ENCODE measurements at regions not wholly inside any gene's neighbourhood (a gene's known extent, or its start where the extent isn't known, plus 50 kb on each side); places are given as distances from the start of the nearest gene placed in this dataset.

DNA sequence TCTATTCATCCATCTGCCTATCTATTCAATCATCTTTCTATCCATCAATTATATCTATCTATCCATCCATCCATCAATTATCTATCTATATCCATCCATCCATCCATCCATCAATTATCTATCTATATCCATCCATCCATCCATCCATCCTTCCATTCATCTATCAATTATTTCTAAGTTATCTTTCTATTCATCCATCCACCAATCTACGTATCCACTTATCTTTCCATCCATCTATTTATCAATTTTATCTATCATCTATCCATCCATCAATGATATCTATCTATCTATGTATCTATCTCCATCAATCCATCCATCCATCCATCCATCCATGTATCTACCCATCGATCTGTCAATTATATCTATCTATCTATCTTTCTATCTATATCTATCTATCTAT lies 158.4 kb upstream of the ZKSCAN2 start:
- no peak for TF ChIP-seq CTCF (IDR thresholded peaks at IDR 0.05; ENCODE audit: insufficient read depth, low read length, severe bottlenecking)
- DNase-seq (ENCODE audit: low read depth) (no peak), FAIRE-seq (no peak)
- Histone ChIP-seq H3K4me3 (ENCODE audit: low read depth, low read length) (no peak overlapping the region), H3K27me3 (ENCODE audit: control insufficient read depth, insufficient read depth, low read length) (no peaks in the 10 kb centered on the region), H3K36me3 (ENCODE audit: control insufficient read depth, insufficient read depth, low read length) (no peaks in the 10 kb centered on the region)

GRCh38 chr16:25413975-25414374 lies 156.3 kb upstream of the ZKSCAN2 start:
- Histone ChIP-seq H3K27me3 (ENCODE audit: control insufficient read depth, insufficient read depth, low read length) (no peaks in the 10 kb centered on the region), H3K36me3 (ENCODE audit: control insufficient read depth, insufficient read depth, low read length) (no peaks in the 10 kb centered on the region), H3K4me3 (ENCODE audit: low read depth, low read length) (no peak overlapping the region)
- TF ChIP-seq CTCF (IDR thresholded peaks at IDR 0.05; ENCODE audit: insufficient read depth, low read length, severe bottlenecking): no peak
- DNase-seq (ENCODE audit: low read depth): peak; percentile 4
- FAIRE-seq: no peak

DNA sequence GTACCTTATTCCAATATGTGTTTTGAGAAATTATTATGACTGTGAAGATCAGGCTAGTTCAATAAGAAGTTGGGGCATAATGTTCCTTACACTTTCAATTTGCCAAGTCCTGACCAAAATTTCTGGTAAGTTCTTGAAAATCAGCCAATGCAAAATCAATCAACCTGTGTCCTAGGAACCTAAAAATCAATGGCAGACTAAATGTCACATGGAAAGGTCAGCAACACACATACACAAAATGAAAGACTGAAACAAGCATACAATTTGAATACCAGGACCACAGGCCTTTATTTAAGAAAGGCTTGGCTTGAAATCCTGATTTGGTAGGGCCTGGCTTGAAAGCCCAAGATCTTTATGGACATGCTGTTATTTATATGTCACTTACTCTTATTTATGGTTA lies 155.5 kb upstream of the ZKSCAN2 start:
- no peak for TF ChIP-seq CTCF (IDR thresholded peaks at IDR 0.05; ENCODE audit: insufficient read depth, low read length, severe bottlenecking)
- no peaks in the 10 kb centered on the region for H3K27me3 ChIP-seq (ENCODE audit: control insufficient read depth, insufficient read depth, low read length)
- FAIRE-seq: no peak
- no peaks in the 10 kb centered on the region for H3K36me3 ChIP-seq (ENCODE audit: control insufficient read depth, insufficient read depth, low read length)
- no peak for DNase-seq (ENCODE audit: low read depth)
- no peak overlapping the region for H3K4me3 ChIP-seq (ENCODE audit: low read depth, low read length)

DNA sequence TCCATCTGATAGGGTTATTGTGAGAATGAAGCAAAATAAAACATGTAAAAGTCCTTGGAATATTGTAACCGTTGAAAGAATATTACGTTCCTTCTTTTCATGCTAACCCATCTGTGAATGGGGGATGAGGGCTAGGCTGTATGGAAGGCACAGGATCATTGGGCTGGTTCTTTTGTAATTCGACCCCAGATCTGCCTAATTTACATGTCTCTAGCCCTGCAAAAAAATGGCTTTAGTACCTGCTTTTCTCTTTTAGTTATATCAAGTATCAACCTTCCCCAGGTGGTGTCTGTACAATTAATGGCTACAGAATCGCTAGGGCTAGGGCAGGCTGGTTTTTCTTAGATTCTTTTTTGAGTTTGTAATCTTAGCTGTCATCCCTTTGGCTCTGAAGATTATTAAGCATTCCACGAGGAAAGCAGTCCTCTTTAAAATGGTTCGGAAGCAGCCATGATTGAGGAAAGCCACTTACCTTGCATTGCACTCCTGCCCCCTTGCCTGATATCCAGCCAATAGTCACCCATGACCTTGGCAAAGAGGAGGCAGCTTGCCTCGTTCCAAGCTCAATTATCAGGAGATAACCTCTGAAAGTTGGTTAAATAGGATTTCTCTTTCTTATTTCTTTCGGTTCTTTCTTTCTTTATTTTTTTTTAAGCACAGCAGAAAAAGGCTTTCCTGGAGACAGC lies 153.9 kb upstream of the ZKSCAN2 start:
- TF ChIP-seq CTCF (IDR thresholded peaks at IDR 0.05; ENCODE audit: insufficient read depth, low read length, severe bottlenecking): no peak
- H3K36me3 ChIP-seq (ENCODE audit: control insufficient read depth, insufficient read depth, low read length): no peaks in the 10 kb centered on the region
- no peaks in the 10 kb centered on the region for H3K27me3 ChIP-seq (ENCODE audit: control insufficient read depth, insufficient read depth, low read length)
- DNase-seq (ENCODE audit: low read depth) (no peak), FAIRE-seq (no peak)
- no peak overlapping the region for H3K4me3 ChIP-seq (ENCODE audit: low read depth, low read length)

GRCh38 chr16:25403852-25404251 lies 146.2 kb upstream of the ZKSCAN2 start:
- DNase-seq (ENCODE audit: low read depth) (no peak), FAIRE-seq (no peak)
- no peak for TF ChIP-seq CTCF (IDR thresholded peaks at IDR 0.05; ENCODE audit: insufficient read depth, low read length, severe bottlenecking)
- Histone ChIP-seq H3K36me3 (ENCODE audit: control insufficient read depth, insufficient read depth, low read length) (no peaks in the 10 kb centered on the region), H3K27me3 (ENCODE audit: control insufficient read depth, insufficient read depth, low read length) (no peaks in the 10 kb centered on the region), H3K4me3 (ENCODE audit: low read depth, low read length) (no peak overlapping the region)

GRCh38 chr16:25395528-25395927 lies 137.9 kb upstream of the ZKSCAN2 start:
- Histone ChIP-seq H3K27me3 (ENCODE audit: control insufficient read depth, insufficient read depth, low read length) (no peaks in the 10 kb centered on the region), H3K36me3 (ENCODE audit: control insufficient read depth, insufficient read depth, low read length) (no peaks in the 10 kb centered on the region), H3K4me3 (ENCODE audit: low read depth, low read length) (no peak overlapping the region)
- no peak for TF ChIP-seq CTCF (IDR thresholded peaks at IDR 0.05; ENCODE audit: insufficient read depth, low read length, severe bottlenecking)
- DNase-seq (ENCODE audit: low read depth): no peak
- no peak for FAIRE-seq
